ENCODE measurements at regions not wholly inside any gene's neighbourhood (a gene's known extent, or its start where the extent isn't known, plus 50 kb on each side); places are given as distances from the start of the nearest gene placed in this dataset.

DNA sequence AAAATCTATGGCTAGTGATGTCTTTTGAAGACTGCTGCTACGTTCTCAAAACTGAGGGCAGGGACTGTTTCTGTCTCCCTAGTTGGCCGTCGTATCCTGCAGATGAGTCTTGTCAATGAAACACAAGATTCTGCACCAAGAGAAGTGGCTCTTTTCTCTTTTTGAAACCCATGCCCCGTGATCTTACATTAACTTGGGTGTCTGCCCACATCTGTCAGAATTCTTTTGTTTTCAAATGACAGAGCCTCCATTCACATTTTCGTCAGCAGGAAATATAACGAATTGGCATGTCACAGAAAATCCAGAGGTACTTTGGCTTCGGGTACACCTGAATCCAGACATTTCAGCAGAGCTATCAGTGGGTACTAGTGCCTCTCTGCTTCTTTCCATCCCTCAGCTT lies 331.3 kb upstream of the PROK2 start:
- Histone ChIP-seq H3K9ac (ENCODE audit: low read depth, low read length) (no peak overlapping the region), H3K56ac (ENCODE audit: extremely low read depth, insufficient read depth, low read length) (no peak overlapping the region), H4K20me1 (ENCODE audit: insufficient read depth, low read length) (no peaks in the 10 kb centered on the region), H4K91ac (ENCODE audit: insufficient read depth, low read depth, low read length) (no peak overlapping the region), H3K4me2 (ENCODE audit: low read depth, low read length) (no peak overlapping the region), H2BK20ac (ENCODE audit: low read depth, low read length) (no peak overlapping the region), H3K14ac (replicated peaks; ENCODE audit: low read depth, low read length) (no peak overlapping the region), H3K4me3 (ENCODE audit: insufficient read depth, low read depth, low read length) (no peak overlapping the region), H4K5ac (ENCODE audit: low read depth, low read length) (no peak overlapping the region), H3K9me1 (ENCODE audit: insufficient read depth, low read length) (no peaks in the 10 kb centered on the region), H3K27ac (ENCODE audit: insufficient read depth, low read length) (no peak overlapping the region), H3K4ac (ENCODE audit: low read depth, low read length) (no peak overlapping the region), H2AFZ (replicated peaks; ENCODE audit: low read length, poor library complexity) (no peak overlapping the region), H3K18ac (ENCODE audit: low read depth, low read length) (no peak overlapping the region), H3K36me3 (ENCODE audit: control insufficient read depth, insufficient read depth, low read length) (no peaks in the 10 kb centered on the region), H3K23ac (ENCODE audit: low read depth, low read length) (no peak overlapping the region), H2BK120ac (ENCODE audit: low read depth, low read length) (no peak overlapping the region), H3K9me3 (ENCODE audit: control insufficient read depth, insufficient read depth, low read length) (no peaks in the 10 kb centered on the region), H3K27me3 (ENCODE audit: control insufficient read depth, insufficient read depth, low read length) (peaks cover 10% of the 10 kb centered on the region), H3K4me1 (ENCODE audit: control insufficient read depth, insufficient read depth, low read length) (no peaks in the 10 kb centered on the region), H2AK9ac (replicated peaks; ENCODE audit: low read depth, low read length, poor library complexity) (no peak overlapping the region), H2BK15ac (ENCODE audit: low read depth, low read length) (no peak overlapping the region), H2AK5ac (ENCODE audit: low read depth, low read length) (no peak overlapping the region), H4K8ac (ENCODE audit: low read depth in 2 of 2, low read length in 2 of 2) (no peak overlapping the region), H3K79me1 (ENCODE audit: low read depth in 1 of 2, low read length in 2 of 2) (no peaks in the 10 kb centered on the region), H2BK5ac (ENCODE audit: low read depth, low read length, poor library complexity, severe bottlenecking) (no peak overlapping the region)
- CTCF ChIA-PET = interaction anchor here (1.1 kb wide), 1 partner anchor 12 kb away, joined by 3 read pairs; no protein-coding TSS in a partner anchor
- DNase-seq (no peak), ATAC-seq (ENCODE audit: low read depth) (no peak)
- in situ Hi-C loops (cut with MboI; ENCODE audit: low sequenced_read_pairs) = no loop called here
- intact Hi-C loops (cut with micrococcal nuclease) = no loop called here
- BruUV-seq (replicated peaks) = no TSS peak
- WGBS, 2 experiments (ENCODE audit: extremely low coverage in 2 of 2, insufficient read length in 1 of 2) = 53% methylated on average over 7 of the region's 7 CpGs; no CpG with 5 or more reads in 1 of the 2 experiments
- dilution Hi-C loops (cut with HindIII; ENCODE audit: low sequenced_read_pairs, unreplicated experiment) = no loop called here
- POLR2A ChIA-PET (ENCODE audit: unreplicated experiment) = no interaction called here
- TF ChIP-seq BHLHE40 (IDR thresholded peaks at IDR 0.05; ENCODE audit: low read depth, low read length) (no peak), CHD1 (IDR thresholded peaks at IDR 0.05; ENCODE audit: low read depth, low read length) (no peak), MXI1 (IDR thresholded peaks at IDR 0.05; ENCODE audit: borderline replicate concordance, low read depth, low read length) (no peak), CEBPB (IDR thresholded peaks at IDR 0.05; ENCODE audit: low read depth, low read length) (no peak), RCOR1 (IDR thresholded peaks at IDR 0.05; ENCODE audit: insufficient replicate concordance, low read length) (no peak), FOS (IDR thresholded peaks at IDR 0.05; ENCODE audit: low read depth, low read length) (no peak), RFX5 (IDR thresholded peaks at IDR 0.05; ENCODE audit: low read depth, low read length) (no peak), RAD21 (IDR thresholded peaks at IDR 0.05; ENCODE audit: low read length) (no peak), MAFK (IDR thresholded peaks at IDR 0.05; ENCODE audit: low read depth, low read length) (no peak), POLR2A (IDR thresholded peaks at IDR 0.05; ENCODE audit: low read depth, low read length) (no peak)

Measured in IMR-90 (cell line).